ENCODE measurements at regions not wholly inside any gene's neighbourhood (a gene's known extent, or its start where the extent isn't known, plus 50 kb on each side); places are given as distances from the start of the nearest gene placed in this dataset.
"Not testable (repeated sequence)": the region's sequence is repeated elsewhere in the genome, so short reads cannot be mapped to it uniquely, and the experiment has no call there.

GRCh38 chr2:226115102-226115831, 684.4 kb downstream of the IRS1 start:
- no peak for DNase-seq

- no peak for DNase-seq
Measured at GRCh38 chr2:226114436-226114835, 685.2 kb downstream of the IRS1 start.

- DNase-seq = no peak
Measured at GRCh38 chr2:226098861-226099745, 699.6 kb downstream of the NYAP2 start.

- DNase-seq = no peak
Measured at GRCh38 chr2:226095058-226095457, 695.5 kb downstream of the NYAP2 start.

- DNase-seq = no peak
Measured at GRCh38 chr2:226093364-226093763, 693.9 kb downstream of the NYAP2 start.

GRCh38 chr2:226088366-226088674, 688.8 kb downstream of the NYAP2 start:
- no peak for DNase-seq

- DNase-seq = no peak
Measured at GRCh38 chr2:226087505-226088365, 688.2 kb downstream of the NYAP2 start.

GRCh38 chr2:226087051-226087450, 687.5 kb downstream of the NYAP2 start:
- no peak for DNase-seq

GRCh38 chr2:226086190-226086589, 686.7 kb downstream of the NYAP2 start:
- no peak for DNase-seq

- not testable (repeated sequence) for DNase-seq
Measured at GRCh38 chr2:226085425-226085824, 685.9 kb downstream of the NYAP2 start.

- DNase-seq = no peak
Measured at GRCh38 chr2:226080334-226080733, 680.8 kb downstream of the NYAP2 start.

GRCh38 chr2:226079671-226080181, 680.2 kb downstream of the NYAP2 start:
- no peak for DNase-seq

- DNase-seq = no peak
Measured at GRCh38 chr2:226079196-226079595, 679.7 kb downstream of the NYAP2 start.

GRCh38 chr2:226078666-226079065, 679.2 kb downstream of the NYAP2 start:
- no peak for DNase-seq

- no peak for DNase-seq
Measured at GRCh38 chr2:226077841-226078240, 678.3 kb downstream of the NYAP2 start.

GRCh38 chr2:226077031-226077430, 677.5 kb downstream of the NYAP2 start:
- DNase-seq = no peak

- DNase-seq = no peak
Measured at GRCh38 chr2:226076529-226076928, 677.0 kb downstream of the NYAP2 start.

GRCh38 chr2:226074391-226074790, 674.9 kb downstream of the NYAP2 start:
- no peak for DNase-seq

- DNase-seq = no peak
Measured at GRCh38 chr2:226073496-226074160, 674.1 kb downstream of the NYAP2 start.

- DNase-seq = no peak
Measured at GRCh38 chr2:226066873-226067272, 667.4 kb downstream of the NYAP2 start.

GRCh38 chr2:226066391-226066790, 666.9 kb downstream of the NYAP2 start:
- no peak for DNase-seq

- no peak for DNase-seq
Measured at GRCh38 chr2:226064932-226065570, 665.5 kb downstream of the NYAP2 start.

All from activated CD4-positive, alpha-beta T cell treated with anti-CD3 and anti-CD28 coated beads, Interleukin-2, amount 50 U/mL, for 4 hours (primary cell).